Lower leg skin (tissue), 3 donors: ENCODE measurements at regions not wholly inside any gene's neighbourhood (a gene's known extent, or its start where the extent isn't known, plus 50 kb on each side); places are given as distances from the start of the nearest gene placed in this dataset.

ENCODE experiments used
- POLR2A ChIP-seq, 2 donors: fragments of 450-650 bp; IDR thresholded peaks; one replicate each; pipeline ENCODE4 v1.6.1; 2016 to 2017; ENCODE audit warnings: antibody characterized with exemption in 2 of 2, mild to moderate bottlenecking in 1 of 2, moderate library complexity in 1 of 2
- TF ChIP-seq, protein P1 (sequence below), 3 donors: fragments of 450-650 bp; IDR thresholded peaks; one replicate each; pipeline ENCODE4 v1.5.1; 2016; ENCODE audit warnings: antibody characterized with exemption in 3 of 3, mild to moderate bottlenecking in 3 of 3, moderate library complexity in 2 of 3

- TF ChIP-seq, protein P1, sequence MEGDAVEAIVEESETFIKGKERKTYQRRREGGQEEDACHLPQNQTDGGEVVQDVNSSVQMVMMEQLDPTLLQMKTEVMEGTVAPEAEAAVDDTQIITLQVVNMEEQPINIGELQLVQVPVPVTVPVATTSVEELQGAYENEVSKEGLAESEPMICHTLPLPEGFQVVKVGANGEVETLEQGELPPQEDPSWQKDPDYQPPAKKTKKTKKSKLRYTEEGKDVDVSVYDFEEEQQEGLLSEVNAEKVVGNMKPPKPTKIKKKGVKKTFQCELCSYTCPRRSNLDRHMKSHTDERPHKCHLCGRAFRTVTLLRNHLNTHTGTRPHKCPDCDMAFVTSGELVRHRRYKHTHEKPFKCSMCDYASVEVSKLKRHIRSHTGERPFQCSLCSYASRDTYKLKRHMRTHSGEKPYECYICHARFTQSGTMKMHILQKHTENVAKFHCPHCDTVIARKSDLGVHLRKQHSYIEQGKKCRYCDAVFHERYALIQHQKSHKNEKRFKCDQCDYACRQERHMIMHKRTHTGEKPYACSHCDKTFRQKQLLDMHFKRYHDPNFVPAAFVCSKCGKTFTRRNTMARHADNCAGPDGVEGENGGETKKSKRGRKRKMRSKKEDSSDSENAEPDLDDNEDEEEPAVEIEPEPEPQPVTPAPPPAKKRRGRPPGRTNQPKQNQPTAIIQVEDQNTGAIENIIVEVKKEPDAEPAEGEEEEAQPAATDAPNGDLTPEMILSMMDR (IDR thresholded peaks at IDR 0.05): no peak
- TF ChIP-seq POLR2A (IDR thresholded peaks at IDR 0.05): no peak
These were observed 82.2 kb downstream of the BUD13 start for GRCh38 chr11:116690611-116691010.
